ENCODE measurements at regions not wholly inside any gene's neighbourhood (a gene's known extent, or its start where the extent isn't known, plus 50 kb on each side); places are given as distances from the start of the nearest gene placed in this dataset.

- H3K36me3 ChIP-seq (ENCODE audit: control insufficient read depth, insufficient read depth, low read length): no peaks in the 10 kb centered on the region
- H3K27ac ChIP-seq (ENCODE audit: low read length): no peak overlapping the region
- H3K27me3 ChIP-seq (ENCODE audit: control insufficient read depth, insufficient read depth, low read length): no peaks in the 10 kb centered on the region
- H3K9me3 ChIP-seq (ENCODE audit: control insufficient read depth, low read depth, low read length): peaks cover 7% of the 10 kb centered on the region
- no peak overlapping the region for H3K4me3 ChIP-seq (ENCODE audit: low read length)
- no peaks in the 10 kb centered on the region for H3K4me1 ChIP-seq (ENCODE audit: control insufficient read depth, insufficient read depth, low read length)
- WGBS (ENCODE audit: insufficient coverage, low lambda C conversion rate): no CpG with 5 or more reads among the region's 1 CpG
- no peak for DNase-seq
These were observed 125.2 kb upstream of the SLC38A2 start for GRCh38 chr12:46497739-46498138.

GRCh38 chr12:46494424-46494823 is 121.9 kb upstream of the SLC38A2 start:
- no peaks in the 10 kb centered on the region for H3K4me1 ChIP-seq (ENCODE audit: control insufficient read depth, insufficient read depth, low read length)

GRCh38 chr12:46493834-46494181 is 121.2 kb upstream of the SLC38A2 start:
- no peaks in the 10 kb centered on the region for H3K36me3 ChIP-seq (ENCODE audit: control insufficient read depth, insufficient read depth, low read length)
- 83% methylated on average over 1 of the region's 4 CpGs for WGBS (ENCODE audit: insufficient coverage, low lambda C conversion rate)
- H3K27me3 ChIP-seq (ENCODE audit: control insufficient read depth, insufficient read depth, low read length): no peaks in the 10 kb centered on the region
- no peaks in the 10 kb centered on the region for H3K4me1 ChIP-seq (ENCODE audit: control insufficient read depth, insufficient read depth, low read length)
- no peaks in the 10 kb centered on the region for H3K9me3 ChIP-seq (ENCODE audit: control insufficient read depth, low read depth, low read length)
- peak in 1 of 2 donors; percentile 17 for DNase-seq
- H3K27ac ChIP-seq (ENCODE audit: low read length): peak overlapping the region; percentile 16
- no peak overlapping the region for H3K4me3 ChIP-seq (ENCODE audit: low read length)

More at GRCh38 chr12:46494424-46494823, 121.9 kb upstream of the SLC38A2 start:
- H3K36me3 ChIP-seq (ENCODE audit: control insufficient read depth, insufficient read depth, low read length): no peaks in the 10 kb centered on the region
- no peaks in the 10 kb centered on the region for H3K27me3 ChIP-seq (ENCODE audit: control insufficient read depth, insufficient read depth, low read length)
- no peak for DNase-seq
- WGBS (ENCODE audit: insufficient coverage, low lambda C conversion rate): 0% methylated on average over 1 of the region's 1 CpG
- peak overlapping the region; percentile 12 for H3K27ac ChIP-seq (ENCODE audit: low read length)
- H3K9me3 ChIP-seq (ENCODE audit: control insufficient read depth, low read depth, low read length): no peaks in the 10 kb centered on the region
- H3K4me3 ChIP-seq (ENCODE audit: low read length): no peak overlapping the region

- Histone ChIP-seq H3K27me3 (ENCODE audit: control insufficient read depth, insufficient read depth, low read length) (no peaks in the 10 kb centered on the region), H3K4me3 (ENCODE audit: low read length) (no peak overlapping the region), H3K9me3 (ENCODE audit: control insufficient read depth, low read depth, low read length) (no peaks in the 10 kb centered on the region), H3K36me3 (ENCODE audit: control insufficient read depth, insufficient read depth, low read length) (no peaks in the 10 kb centered on the region), H3K27ac (ENCODE audit: low read length) (peak overlapping the region; percentile 16), H3K4me1 (ENCODE audit: control insufficient read depth, insufficient read depth, low read length) (no peaks in the 10 kb centered on the region)
- DNase-seq: no peak
- WGBS (ENCODE audit: insufficient coverage, low lambda C conversion rate): 92% methylated on average over 2 of the region's 5 CpGs
These were observed 120.7 kb upstream of the SLC38A2 start for GRCh38 chr12:46493150-46493833.

GRCh38 chr12:46492471-46493085 is 120.0 kb upstream of the SLC38A2 start:
- Histone ChIP-seq H3K9me3 (ENCODE audit: control insufficient read depth, low read depth, low read length) (no peaks in the 10 kb centered on the region), H3K4me1 (ENCODE audit: control insufficient read depth, insufficient read depth, low read length) (no peaks in the 10 kb centered on the region), H3K36me3 (ENCODE audit: control insufficient read depth, insufficient read depth, low read length) (no peaks in the 10 kb centered on the region), H3K4me3 (ENCODE audit: low read length) (no peak overlapping the region), H3K27ac (ENCODE audit: low read length) (no peak overlapping the region), H3K27me3 (ENCODE audit: control insufficient read depth, insufficient read depth, low read length) (no peaks in the 10 kb centered on the region)
- peak; percentile 29 to 56 for DNase-seq
- WGBS (ENCODE audit: insufficient coverage, low lambda C conversion rate): 45% methylated on average over 3 of the region's 6 CpGs

GRCh38 chr12:46491548-46491947 is 119.0 kb upstream of the SLC38A2 start:
- DNase-seq: no peak
- Histone ChIP-seq H3K4me3 (ENCODE audit: low read length) (no peak overlapping the region), H3K9me3 (ENCODE audit: control insufficient read depth, low read depth, low read length) (no peaks in the 10 kb centered on the region), H3K4me1 (ENCODE audit: control insufficient read depth, insufficient read depth, low read length) (no peaks in the 10 kb centered on the region), H3K36me3 (ENCODE audit: control insufficient read depth, insufficient read depth, low read length) (no peaks in the 10 kb centered on the region), H3K27ac (ENCODE audit: low read length) (no peak overlapping the region), H3K27me3 (ENCODE audit: control insufficient read depth, insufficient read depth, low read length) (no peaks in the 10 kb centered on the region)
- no CpG with 5 or more reads among the region's 1 CpG for WGBS (ENCODE audit: insufficient coverage, low lambda C conversion rate)

- Histone ChIP-seq H3K27me3 (ENCODE audit: control insufficient read depth, insufficient read depth, low read length) (no peaks in the 10 kb centered on the region), H3K9me3 (ENCODE audit: control insufficient read depth, low read depth, low read length) (no peaks in the 10 kb centered on the region), H3K36me3 (ENCODE audit: control insufficient read depth, insufficient read depth, low read length) (no peaks in the 10 kb centered on the region), H3K4me1 (ENCODE audit: control insufficient read depth, insufficient read depth, low read length) (no peaks in the 10 kb centered on the region), H3K4me3 (ENCODE audit: low read length) (no peak overlapping the region), H3K27ac (ENCODE audit: low read length) (no peak overlapping the region)
- WGBS (ENCODE audit: insufficient coverage, low lambda C conversion rate): no CpG with 5 or more reads among the region's 1 CpG
- no peak for DNase-seq
These were observed 118.1 kb upstream of the SLC38A2 start for GRCh38 chr12:46490635-46491034.

GRCh38 chr12:46489951-46490388 is 117.4 kb upstream of the SLC38A2 start:
- H3K9me3 ChIP-seq (ENCODE audit: control insufficient read depth, low read depth, low read length): no peaks in the 10 kb centered on the region
- 100% methylated on average over 1 of the region's 5 CpGs for WGBS (ENCODE audit: insufficient coverage, low lambda C conversion rate)
- no peaks in the 10 kb centered on the region for H3K36me3 ChIP-seq (ENCODE audit: control insufficient read depth, insufficient read depth, low read length)
- no peak for DNase-seq
- H3K4me3 ChIP-seq (ENCODE audit: low read length): no peak overlapping the region
- H3K27me3 ChIP-seq (ENCODE audit: control insufficient read depth, insufficient read depth, low read length): no peaks in the 10 kb centered on the region
- H3K27ac ChIP-seq (ENCODE audit: low read length): no peak overlapping the region
- H3K4me1 ChIP-seq (ENCODE audit: control insufficient read depth, insufficient read depth, low read length): no peaks in the 10 kb centered on the region

- Histone ChIP-seq H3K4me1 (ENCODE audit: control insufficient read depth, insufficient read depth, low read length) (no peaks in the 10 kb centered on the region), H3K36me3 (ENCODE audit: control insufficient read depth, insufficient read depth, low read length) (no peaks in the 10 kb centered on the region), H3K27me3 (ENCODE audit: control insufficient read depth, insufficient read depth, low read length) (no peaks in the 10 kb centered on the region), H3K27ac (ENCODE audit: low read length) (no peak overlapping the region), H3K4me3 (ENCODE audit: low read length) (no peak overlapping the region), H3K9me3 (ENCODE audit: control insufficient read depth, low read depth, low read length) (no peaks in the 10 kb centered on the region)
- no CpG with 5 or more reads among the region's 7 CpGs for WGBS (ENCODE audit: insufficient coverage, low lambda C conversion rate)
- DNase-seq: no peak
These were observed 115.1 kb upstream of the SLC38A2 start for GRCh38 chr12:46487567-46488131.

- no peak overlapping the region for H3K27ac ChIP-seq (ENCODE audit: low read length)
- H3K4me1 ChIP-seq (ENCODE audit: control insufficient read depth, insufficient read depth, low read length): no peaks in the 10 kb centered on the region
- H3K27me3 ChIP-seq (ENCODE audit: control insufficient read depth, insufficient read depth, low read length): no peaks in the 10 kb centered on the region
- no peaks in the 10 kb centered on the region for H3K9me3 ChIP-seq (ENCODE audit: control insufficient read depth, low read depth, low read length)
- H3K4me3 ChIP-seq (ENCODE audit: low read length): no peak overlapping the region
- DNase-seq: no peak
- H3K36me3 ChIP-seq (ENCODE audit: control insufficient read depth, insufficient read depth, low read length): no peaks in the 10 kb centered on the region
These were observed 114.0 kb upstream of the SLC38A2 start for GRCh38 chr12:46486588-46486987.

GRCh38 chr12:46485853-46486252 is 113.3 kb upstream of the SLC38A2 start:
- Histone ChIP-seq H3K4me1 (ENCODE audit: control insufficient read depth, insufficient read depth, low read length) (no peaks in the 10 kb centered on the region), H3K9me3 (ENCODE audit: control insufficient read depth, low read depth, low read length) (no peaks in the 10 kb centered on the region), H3K27me3 (ENCODE audit: control insufficient read depth, insufficient read depth, low read length) (no peaks in the 10 kb centered on the region), H3K36me3 (ENCODE audit: control insufficient read depth, insufficient read depth, low read length) (no peaks in the 10 kb centered on the region), H3K27ac (ENCODE audit: low read length) (no peak overlapping the region), H3K4me3 (ENCODE audit: low read length) (no peak overlapping the region)
- WGBS (ENCODE audit: insufficient coverage, low lambda C conversion rate): 100% methylated on average over 2 of the region's 5 CpGs
- DNase-seq: no peak

Data from large intestine (tissue), 3 donors.